Neural cell (in vitro differentiated cells): ENCODE measurements at regions not wholly inside any gene's neighbourhood (a gene's known extent, or its start where the extent isn't known, plus 50 kb on each side); places are given as distances from the start of the nearest gene placed in this dataset.

Source experiments
- H2AFZ ChIP-seq: fragments of 200-600, 300-800 bp; sonication (generic), shearing (Covaris generic); 2 replicates; pipeline ENCODE4 v1.6.0; 2014; ENCODE audit warnings: low read depth, mild to moderate bottlenecking, antibody characterized with exemption, low read length, moderate library complexity
- H3F3A ChIP-seq: fragments of 200-600 bp; shearing (Covaris generic); 2 replicates; pipeline ENCODE4 v1.6.1; 2016; ENCODE audit warnings: mild to moderate bottlenecking, moderate library complexity, mixed read lengths, antibody characterized with exemption, low read length; ENCODE audit not compliant: insufficient read depth, poor library complexity, severe bottlenecking
- H3K27ac ChIP-seq: fragments of 200-600, 300-800 bp; sonication (generic), shearing (Covaris generic); 2 replicates; pipeline ENCODE4 v1.5.1; 2014; ENCODE audit warnings: mild to moderate bottlenecking, low read length, moderate library complexity
- H3K27me3 ChIP-seq: fragments of 300-800, 200-600 bp; sonication (generic), shearing (Covaris generic); 2 replicates; pipeline ENCODE4 v1.6.0; 2014; ENCODE audit warnings: mild to moderate bottlenecking, low read depth, low read length, moderate library complexity; ENCODE audit not compliant: insufficient read depth
- H3K36me3 ChIP-seq: fragments of 300-800, 200-600 bp; sonication (generic), shearing (Covaris generic); 2 replicates; pipeline ENCODE4 v1.5.1; 2014; ENCODE audit warnings: mild to moderate bottlenecking, antibody characterized with exemption, low read length, moderate library complexity; ENCODE audit not compliant: insufficient read depth
- H3K4me2 ChIP-seq: fragments of 300-800, 200-600 bp; sonication (generic), shearing (Covaris generic); 2 replicates; pipeline ENCODE4 v1.6.0; 2014; ENCODE audit warnings: mild to moderate bottlenecking, low read length
- H3K4me3 ChIP-seq: fragments of 300-800, 200-600 bp; sonication (generic), shearing (Covaris generic); 2 replicates; pipeline ENCODE4 v1.5.1; 2014; ENCODE audit warnings: mild to moderate bottlenecking, low read length, moderate library complexity
- H3K79me2 ChIP-seq: fragments of 200-600 bp; shearing (Covaris generic); replicated peaks from 2 replicates; pipeline ENCODE4 v1.6.0; 2014; ENCODE audit warnings: mild to moderate bottlenecking, low read length, moderate library complexity; ENCODE audit not compliant: insufficient read depth
- H3K9ac ChIP-seq: fragments of 300-800, 200-600 bp; sonication (generic), shearing (Covaris generic); 2 replicates; pipeline ENCODE4 v1.6.1; 2016; ENCODE audit warnings: mild to moderate bottlenecking, low read length, mixed read lengths
- H3K9me2 ChIP-seq: fragments of 200-600 bp; shearing (Covaris generic); 2 replicates; pipeline ENCODE4 v1.6.1; 2016; ENCODE audit warnings: mild to moderate bottlenecking, low read length, mixed read lengths; ENCODE audit not compliant: insufficient read depth
- H3K9me3 ChIP-seq: fragments of 200-600, 300-800 bp; sonication (generic), shearing (Covaris generic); 2 replicates; pipeline ENCODE4 v1.6.1; 2016; ENCODE audit warnings: mild to moderate bottlenecking, mixed run types, low read length, moderate library complexity, mixed read lengths
- H4K20me1 ChIP-seq: fragments of 200-600 bp; shearing (Covaris generic); 2 replicates; pipeline ENCODE4 v1.6.1; 2016; ENCODE audit warnings: mild to moderate bottlenecking, mixed run types; ENCODE audit not compliant: insufficient read depth
- CTCF ChIP-seq: fragments of 450-650 bp; IDR thresholded peaks from 2 replicates; pipeline ENCODE4 v1.5.1; 2014; ENCODE audit warnings: antibody characterized with exemption, mild to moderate bottlenecking, moderate library complexity; ENCODE audit not compliant: poor library complexity, severe bottlenecking
- EP300 ChIP-seq: fragments of 450-650 bp; conservative IDR thresholded peaks from 2 replicates; pipeline ENCODE4 v1.6.1; 2014; ENCODE audit warnings: antibody characterized with exemption, mild to moderate bottlenecking, moderate library complexity; ENCODE audit not compliant: poor library complexity, severe bottlenecking
- EZH2 ChIP-seq: fragments of 200-600, 300-800 bp; shearing (Covaris generic), sonication (generic); IDR thresholded peaks from 2 replicates; pipeline ENCODE4 v1.6.1; 2014; ENCODE audit warnings: antibody characterized with exemption, low read length, borderline replicate concordance, mild to moderate bottlenecking; ENCODE audit not compliant: insufficient read depth, poor library complexity, severe bottlenecking
- MXI1 ChIP-seq: fragments of 450-650 bp; conservative IDR thresholded peaks from 2 replicates; pipeline ENCODE4 v1.6.1; 2014; ENCODE audit warnings: antibody characterized with exemption, mild to moderate bottlenecking; ENCODE audit not compliant: poor library complexity, severe bottlenecking
- POLR2AphosphoS5 ChIP-seq: IDR thresholded peaks from 2 replicates; pipeline ENCODE4 v1.6.1; 2012
- RAD21 ChIP-seq: fragments of 450-650 bp; conservative IDR thresholded peaks from 2 replicates; pipeline ENCODE4 v1.6.1; 2014; ENCODE audit warnings: antibody characterized with exemption, mild to moderate bottlenecking, moderate library complexity
- REST ChIP-seq: IDR thresholded peaks from 2 replicates; pipeline ENCODE4 v1.6.1; 2012; ENCODE audit warnings: borderline replicate concordance
- SMC3 ChIP-seq: fragments of 450-650 bp; conservative IDR thresholded peaks from 2 replicates; pipeline ENCODE4 v1.6.1; 2014; ENCODE audit warnings: antibody characterized with exemption, mild to moderate bottlenecking, moderate library complexity; ENCODE audit not compliant: poor library complexity
- TAF1 ChIP-seq: IDR thresholded peaks from 2 replicates; pipeline ENCODE4 v1.6.1; 2012; ENCODE audit warnings: low read depth

GRCh38 chr3:72058493-72059081 is 273.6 kb upstream of the PROK2 start:
- TF ChIP-seq POLR2AphosphoS5 (no peak), EP300 (no peak), REST (no peak), TAF1 (no peak), MXI1 (no peak), CTCF (no peak), EZH2 (no peak), SMC3 (no peak)
- no peaks in the 10 kb centered on the region for H3K36me3 ChIP-seq
- H3F3A ChIP-seq = no peaks in the 10 kb centered on the region
- no peaks in the 10 kb centered on the region for H3K9me2 ChIP-seq
- H3K9ac ChIP-seq = no peak overlapping the region
- no peaks in the 10 kb centered on the region for H3K9me3 ChIP-seq
- H4K20me1 ChIP-seq = no peaks in the 10 kb centered on the region
- no peaks in the 10 kb centered on the region for H3K27me3 ChIP-seq
- no peak overlapping the region for H3K4me2 ChIP-seq
- H2AFZ ChIP-seq = no peak overlapping the region
- no peak overlapping the region for H3K4me3 ChIP-seq
- H3K79me2 ChIP-seq = no peaks in the 10 kb centered on the region
- H3K27ac ChIP-seq = no peak overlapping the region

- Histone ChIP-seq H3K79me2 (no peaks in the 10 kb centered on the region), H3K27me3 (no peaks in the 10 kb centered on the region), H3K9me3 (no peaks in the 10 kb centered on the region), H3K4me3 (no peak overlapping the region), H3K36me3 (no peaks in the 10 kb centered on the region), H4K20me1 (no peaks in the 10 kb centered on the region), H3F3A (no peaks in the 10 kb centered on the region), H3K4me2 (no peak overlapping the region), H3K9me2 (no peaks in the 10 kb centered on the region), H3K9ac (no peak overlapping the region), H3K27ac (no peak overlapping the region), H2AFZ (no peak overlapping the region)
- TF ChIP-seq RAD21 (no peak), CTCF (no peak), EZH2 (no peak), SMC3 (no peak), POLR2AphosphoS5 (no peak), EP300 (no peak), TAF1 (no peak), MXI1 (no peak)
Observed at GRCh38 chr3:72055436-72055835, 270.5 kb upstream of the PROK2 start.
